H9 (cell line): ENCODE measurements at regions not wholly inside any gene's neighbourhood (a gene's known extent, or its start where the extent isn't known, plus 50 kb on each side); places are given as distances from the start of the nearest gene placed in this dataset.

ENCODE experiments used
- DNase-seq: peaks from one replicate; pipeline ENCODE4 v3.0.0-alpha.2; 2017
- H2AFZ ChIP-seq: one replicate; pipeline ENCODE4 v1.6.1; 2013; ENCODE audit warnings: mild to moderate bottlenecking, low read length, control low read depth, moderate library complexity
- H2AK5ac ChIP-seq: 2 replicates; pipeline ENCODE4 v1.6.1; 2013; ENCODE audit warnings: low read length, control low read depth, mixed read lengths; ENCODE audit not compliant: insufficient read length
- H2BK120ac ChIP-seq: one replicate; pipeline ENCODE4 v1.6.1; 2013; ENCODE audit warnings: low read depth, mild to moderate bottlenecking, low read length, control low read depth, inconsistent platforms; ENCODE audit not compliant: poor library complexity, severe bottlenecking
- H2BK12ac ChIP-seq: 2 replicates; pipeline ENCODE4 v1.6.1; 2013; ENCODE audit warnings: low read length, control low read depth, mixed read lengths, low read depth; ENCODE audit not compliant: insufficient read length
- H2BK15ac ChIP-seq: 2 replicates; pipeline ENCODE4 v1.6.1; 2013; ENCODE audit warnings: low read depth, low read length, control low read depth
- H2BK20ac ChIP-seq: one replicate; pipeline ENCODE4 v1.6.1; 2013; ENCODE audit warnings: low read depth, mild to moderate bottlenecking, low read length, control low read depth, inconsistent platforms; ENCODE audit not compliant: poor library complexity, severe bottlenecking
- H2BK5ac ChIP-seq: 2 replicates; pipeline ENCODE4 v1.6.1; 2013; ENCODE audit warnings: low read length, control low read depth, mixed read lengths; ENCODE audit not compliant: insufficient read length
- H3K14ac ChIP-seq: 2 replicates; pipeline ENCODE4 v1.6.1; 2013; ENCODE audit warnings: low read length, control low read depth; ENCODE audit not compliant: insufficient read depth
- H3K18ac ChIP-seq: 2 replicates; pipeline ENCODE4 v1.6.1; 2013; ENCODE audit warnings: low read depth, mild to moderate bottlenecking, mixed read lengths, low read length, control low read depth; ENCODE audit not compliant: insufficient read length
- H3K23ac ChIP-seq: 2 replicates; pipeline ENCODE4 v1.6.1; 2013; ENCODE audit warnings: low read length, control low read depth, mixed read lengths, low read depth; ENCODE audit not compliant: insufficient read length
- H3K23me2 ChIP-seq: 2 replicates; pipeline ENCODE4 v1.6.1; 2013; ENCODE audit warnings: low read depth, mild to moderate bottlenecking, mixed read lengths, low read length, control low read depth; ENCODE audit not compliant: insufficient read length, poor library complexity, severe bottlenecking
- H3K27ac ChIP-seq: 2 replicates; pipeline ENCODE4 v1.5.1; 2013; ENCODE audit warnings: low read length, control low read depth, mixed read lengths, low read depth; ENCODE audit not compliant: insufficient read length
- H3K27me3 ChIP-seq: 2 replicates; pipeline ENCODE4 v1.6.1; 2013; ENCODE audit warnings: low read length, control low read depth, inconsistent platforms; ENCODE audit not compliant: insufficient read depth
- H3K4ac ChIP-seq: 2 replicates; pipeline ENCODE4 v1.6.1; 2013; ENCODE audit warnings: low read depth, mild to moderate bottlenecking, control low read depth, inconsistent platforms, low read length, moderate library complexity
- H3K4me1 ChIP-seq: 2 replicates; pipeline ENCODE4 v1.6.1; 2013; ENCODE audit warnings: low read length, control low read depth, inconsistent platforms; ENCODE audit not compliant: insufficient read depth
- H3K4me2 ChIP-seq: 2 replicates; pipeline ENCODE4 v1.6.1; 2013; ENCODE audit warnings: low read length, control low read depth, mixed read lengths; ENCODE audit not compliant: insufficient read length, insufficient read depth
- H3K56ac ChIP-seq: 2 replicates; pipeline ENCODE4 v1.6.1; 2013; ENCODE audit warnings: low read depth, mild to moderate bottlenecking, mixed read lengths, low read length, control low read depth; ENCODE audit not compliant: insufficient read length
- H3K79me1 ChIP-seq: 2 replicates; pipeline ENCODE4 v1.6.1; 2013; ENCODE audit warnings: low read depth, mild to moderate bottlenecking, moderate library complexity, low read length, control low read depth, inconsistent platforms; ENCODE audit not compliant: insufficient read depth, poor library complexity, severe bottlenecking
- H3K79me2 ChIP-seq: 2 replicates; pipeline ENCODE4 v1.6.1; 2013; ENCODE audit warnings: low read length, control low read depth, inconsistent platforms; ENCODE audit not compliant: insufficient read depth
- H3K9ac ChIP-seq: 2 replicates; pipeline ENCODE4 v1.6.1; 2013; ENCODE audit warnings: low read length, control low read depth, mixed read lengths; ENCODE audit not compliant: insufficient read length; ENCODE audit errors: extremely low read depth
- H3K9me3 ChIP-seq: one replicate; pipeline ENCODE4 v1.6.1; 2013; ENCODE audit warnings: low read depth, low read length, inconsistent platforms; ENCODE audit not compliant: control insufficient read depth
- H3T11ph ChIP-seq: one replicate; pipeline ENCODE4 v1.6.1; 2013; ENCODE audit warnings: mild to moderate bottlenecking, low read length, control low read depth, inconsistent platforms
- H4K20me1 ChIP-seq: one replicate; pipeline ENCODE4 v1.6.1; 2013; ENCODE audit not compliant: control insufficient read depth, insufficient read length, insufficient read depth
- H4K5ac ChIP-seq: 2 replicates; pipeline ENCODE4 v1.6.1; 2013; ENCODE audit warnings: low read depth, mild to moderate bottlenecking, mixed read lengths, low read length, control low read depth; ENCODE audit not compliant: insufficient read length
- H4K8ac ChIP-seq: replicated peaks from 2 replicates; pipeline ENCODE4 v1.6.1; 2013; ENCODE audit warnings: low read length, control low read depth, mixed read lengths, low read depth; ENCODE audit not compliant: insufficient read length
- H4K91ac ChIP-seq: 2 replicates; pipeline ENCODE4 v1.6.1; 2013; ENCODE audit warnings: low read depth, mild to moderate bottlenecking, moderate library complexity, mixed read lengths, low read length, control low read depth; ENCODE audit not compliant: insufficient read length
- H3K27ac Mint-ChIP-seq, 3 experiments: 2 replicates in 2 of 3; 3 replicates in 1 of 3; pipeline ENCODE4 v1.8.0; 2020 to 2021; ENCODE audit warnings: mixed read lengths in 3 of 3, mild to moderate bottlenecking in 1 of 3, moderate library complexity in 1 of 3
- H3K27me3 Mint-ChIP-seq: 2 replicates; pipeline ENCODE4 v1.8.0; 2021; ENCODE audit warnings: low read depth, mild to moderate bottlenecking, moderate library complexity, mixed read lengths
- H3K36me3 Mint-ChIP-seq, 3 experiments: 2 replicates in 2 of 3; 3 replicates in 1 of 3; pipeline ENCODE4 v1.8.0; 2020 to 2021; ENCODE audit warnings: low read depth in 3 of 3, mixed read lengths in 3 of 3; ENCODE audit not compliant: insufficient read depth in 1 of 3
- H3K4me1 Mint-ChIP-seq, 2 experiments: 2 replicates each; pipeline ENCODE4 v1.8.0; 2020; ENCODE audit warnings: mixed read lengths in 2 of 2
- H3K4me3 Mint-ChIP-seq, 2 experiments: 2 replicates in 1 of 2; 3 replicates in 1 of 2; pipeline ENCODE4 v1.8.0; 2020 to 2021; ENCODE audit warnings: mild to moderate bottlenecking in 2 of 2, mixed read lengths in 2 of 2, moderate library complexity in 1 of 2
- H3K9me3 Mint-ChIP-seq, 2 experiments: 2 replicates in 1 of 2; 3 replicates in 1 of 2; pipeline ENCODE4 v1.8.0; 2020; ENCODE audit warnings: mild to moderate bottlenecking in 2 of 2, mixed read lengths in 2 of 2, moderate library complexity in 1 of 2
- WGBS: extraction: QIAGEN DNeasy Blood & Tissue Kit; methylation state at CpG from one replicate; pipeline ENCODE4 v1.1.7; 2013; ENCODE audit warnings: missing lambda C conversion rate, low lambda C conversion rate, mixed read lengths; ENCODE audit not compliant: insufficient read length; ENCODE audit errors: extremely low coverage; 5-methylcytosine and 5-hydroxymethylcytosine counted together
- TF ChIP-seq, protein P1 (sequence below): fragments of 200-600 bp; sonication (generic); conservative IDR thresholded peaks from 3 replicates; pipeline ENCODE4 v1.8.0; 2021; ENCODE audit warnings: antibody characterized with exemption, mild to moderate bottlenecking

- H4K91ac ChIP-seq: no peak overlapping the region
Measured at GRCh38 chr5:171589461-171589860, 170.0 kb downstream of the FGF18 start.

More at GRCh38 chr5:171589461-171589860, 170.0 kb downstream of the FGF18 start:
- DNase-seq: no peak
- Mint-ChIP-seq H3K36me3 (no peaks in the 10 kb centered on the region), H3K27me3 (peaks cover 7% of the 10 kb centered on the region; the same call in 1 of the 2 replicates), H3K27ac (no peak overlapping the region), H3K9me3 (no peaks in the 10 kb centered on the region), H3K4me3 (no peak overlapping the region), H3K4me1 (0 out of 4 replicates have a peak, but pooled peaks cover 3% of the 10 kb centered on the region in 2 experiments)
- Histone ChIP-seq H3T11ph (no peak overlapping the region), H2BK15ac (no peak overlapping the region), H3K27me3 (no peaks in the 10 kb centered on the region), H2AFZ (no peak overlapping the region), H2BK12ac (no peak overlapping the region), H3K9me3 (no peaks in the 10 kb centered on the region), H3K23ac (no peak overlapping the region), H3K79me2 (no peaks in the 10 kb centered on the region), H3K23me2 (no peaks in the 10 kb centered on the region), H4K8ac (no peak overlapping the region), H2BK20ac (no peak overlapping the region), H2BK120ac (no peak overlapping the region), H3K4me1 (no peaks in the 10 kb centered on the region), H3K79me1 (no peaks in the 10 kb centered on the region), H3K56ac (no peak overlapping the region), H2BK5ac (no peak overlapping the region), H3K4me2 (no peak overlapping the region), H3K9ac (no peak overlapping the region), H2AK5ac (no peak overlapping the region), H3K18ac (no peak overlapping the region), H3K4ac (no peak overlapping the region), H3K27ac (no peak overlapping the region), H3K14ac (no peak overlapping the region), H4K5ac (no peak overlapping the region), H4K20me1 (no peaks in the 10 kb centered on the region)
- WGBS: no CpG with 5 or more reads among the region's 11 CpGs
- TF ChIP-seq, protein P1, sequence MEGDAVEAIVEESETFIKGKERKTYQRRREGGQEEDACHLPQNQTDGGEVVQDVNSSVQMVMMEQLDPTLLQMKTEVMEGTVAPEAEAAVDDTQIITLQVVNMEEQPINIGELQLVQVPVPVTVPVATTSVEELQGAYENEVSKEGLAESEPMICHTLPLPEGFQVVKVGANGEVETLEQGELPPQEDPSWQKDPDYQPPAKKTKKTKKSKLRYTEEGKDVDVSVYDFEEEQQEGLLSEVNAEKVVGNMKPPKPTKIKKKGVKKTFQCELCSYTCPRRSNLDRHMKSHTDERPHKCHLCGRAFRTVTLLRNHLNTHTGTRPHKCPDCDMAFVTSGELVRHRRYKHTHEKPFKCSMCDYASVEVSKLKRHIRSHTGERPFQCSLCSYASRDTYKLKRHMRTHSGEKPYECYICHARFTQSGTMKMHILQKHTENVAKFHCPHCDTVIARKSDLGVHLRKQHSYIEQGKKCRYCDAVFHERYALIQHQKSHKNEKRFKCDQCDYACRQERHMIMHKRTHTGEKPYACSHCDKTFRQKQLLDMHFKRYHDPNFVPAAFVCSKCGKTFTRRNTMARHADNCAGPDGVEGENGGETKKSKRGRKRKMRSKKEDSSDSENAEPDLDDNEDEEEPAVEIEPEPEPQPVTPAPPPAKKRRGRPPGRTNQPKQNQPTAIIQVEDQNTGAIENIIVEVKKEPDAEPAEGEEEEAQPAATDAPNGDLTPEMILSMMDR: no peak
